Kidney epithelial cell (primary cell): ENCODE measurements at regions not wholly inside any gene's neighbourhood (a gene's known extent, or its start where the extent isn't known, plus 50 kb on each side); places are given as distances from the start of the nearest gene placed in this dataset.

Experiments
- DNase-seq: peaks from one replicate; pipeline ENCODE4 v3.0.0-alpha.2; 2010; ENCODE audit warnings: low read depth
- H3K27me3 ChIP-seq: 2 replicates; pipeline ENCODE4 v1.6.0; 2011; ENCODE audit warnings: low read length; ENCODE audit not compliant: control insufficient read depth, insufficient read depth
- H3K36me3 ChIP-seq: 2 replicates; pipeline ENCODE4 v1.5.1; 2011; ENCODE audit warnings: low read length; ENCODE audit not compliant: control insufficient read depth, insufficient read depth
- H3K4me3 ChIP-seq: 2 replicates; pipeline ENCODE4 v1.5.1; 2011; ENCODE audit warnings: low read depth, mild to moderate bottlenecking, control low read depth, low read length
- TF ChIP-seq, protein P1 (sequence below): IDR thresholded peaks from 2 replicates; pipeline ENCODE4 v1.5.1; 2011; ENCODE audit warnings: mild to moderate bottlenecking, moderate library complexity, low read length, control low read depth, inconsistent platforms; ENCODE audit not compliant: insufficient read depth, poor library complexity, severe bottlenecking

DNA sequence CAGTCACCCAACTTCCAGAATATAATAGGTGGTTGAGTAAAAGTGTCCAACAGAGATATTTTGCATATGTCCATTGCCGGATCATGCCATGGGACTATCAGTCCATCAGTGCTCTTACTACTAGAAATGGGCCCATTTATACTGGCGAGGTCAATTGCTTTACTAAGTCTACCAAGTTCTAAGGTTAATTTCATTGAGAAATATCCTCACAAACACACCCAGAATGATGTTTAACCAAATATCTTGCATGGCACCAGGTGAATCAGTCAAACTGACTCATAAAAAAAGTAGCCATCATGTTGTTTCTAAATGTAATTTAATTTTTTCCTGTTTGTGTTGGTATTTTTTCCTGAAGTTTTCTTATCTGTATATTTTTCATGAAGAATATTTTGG is 1217.0 kb downstream of the RAPGEF2 start:
- Histone ChIP-seq H3K36me3 (no peaks in the 10 kb centered on the region), H3K27me3 (no peaks in the 10 kb centered on the region), H3K4me3 (no peak overlapping the region)
- TF ChIP-seq, protein P1, sequence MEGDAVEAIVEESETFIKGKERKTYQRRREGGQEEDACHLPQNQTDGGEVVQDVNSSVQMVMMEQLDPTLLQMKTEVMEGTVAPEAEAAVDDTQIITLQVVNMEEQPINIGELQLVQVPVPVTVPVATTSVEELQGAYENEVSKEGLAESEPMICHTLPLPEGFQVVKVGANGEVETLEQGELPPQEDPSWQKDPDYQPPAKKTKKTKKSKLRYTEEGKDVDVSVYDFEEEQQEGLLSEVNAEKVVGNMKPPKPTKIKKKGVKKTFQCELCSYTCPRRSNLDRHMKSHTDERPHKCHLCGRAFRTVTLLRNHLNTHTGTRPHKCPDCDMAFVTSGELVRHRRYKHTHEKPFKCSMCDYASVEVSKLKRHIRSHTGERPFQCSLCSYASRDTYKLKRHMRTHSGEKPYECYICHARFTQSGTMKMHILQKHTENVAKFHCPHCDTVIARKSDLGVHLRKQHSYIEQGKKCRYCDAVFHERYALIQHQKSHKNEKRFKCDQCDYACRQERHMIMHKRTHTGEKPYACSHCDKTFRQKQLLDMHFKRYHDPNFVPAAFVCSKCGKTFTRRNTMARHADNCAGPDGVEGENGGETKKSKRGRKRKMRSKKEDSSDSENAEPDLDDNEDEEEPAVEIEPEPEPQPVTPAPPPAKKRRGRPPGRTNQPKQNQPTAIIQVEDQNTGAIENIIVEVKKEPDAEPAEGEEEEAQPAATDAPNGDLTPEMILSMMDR: no peak
- DNase-seq: no peak

DNA sequence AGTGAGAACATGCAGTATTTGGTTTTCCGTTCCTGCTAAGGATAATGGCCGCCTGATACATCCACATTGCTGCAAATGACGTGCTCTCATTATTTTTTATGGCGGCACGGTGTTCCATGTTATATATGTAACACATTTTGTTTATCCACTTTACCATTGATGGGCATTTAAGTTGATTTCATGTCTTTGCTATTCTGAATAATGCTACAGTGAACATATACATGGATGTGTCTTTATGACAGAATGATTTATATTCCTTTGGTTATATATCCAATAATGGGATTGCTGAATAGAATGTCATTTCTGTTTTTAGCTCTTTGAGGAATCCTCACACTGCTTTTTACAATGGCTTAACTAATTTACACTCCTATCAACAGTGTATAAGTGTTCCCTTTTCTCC is 1223.2 kb downstream of the RAPGEF2 start:
- no peak overlapping the region for H3K4me3 ChIP-seq
- TF ChIP-seq, protein P1: no peak
- DNase-seq: no peak
- H3K27me3 ChIP-seq: no peaks in the 10 kb centered on the region
- no peaks in the 10 kb centered on the region for H3K36me3 ChIP-seq

DNA sequence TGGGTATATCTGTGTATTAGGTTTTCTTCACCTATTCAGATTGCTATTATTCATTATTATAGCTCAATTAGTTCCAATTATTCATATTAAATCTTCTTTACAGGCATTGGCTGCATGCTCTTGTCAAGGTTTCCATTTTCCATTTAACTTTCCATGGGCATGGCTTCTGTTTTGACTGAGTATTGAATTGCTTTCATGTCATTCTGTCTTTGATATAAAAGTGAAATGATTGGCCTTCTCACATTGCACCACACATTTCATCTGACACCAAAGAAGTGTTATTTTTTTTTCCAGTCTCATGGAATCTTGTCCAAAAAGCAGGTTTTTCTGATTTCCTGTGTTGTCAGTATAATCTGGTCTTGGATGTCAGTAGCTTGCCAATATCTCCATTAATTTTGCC is 1244.3 kb downstream of the RAPGEF2 start:
- no peak for DNase-seq
- Histone ChIP-seq H3K36me3 (no peaks in the 10 kb centered on the region), H3K4me3 (no peak overlapping the region), H3K27me3 (no peaks in the 10 kb centered on the region)
- TF ChIP-seq, protein P1: no peak

DNA sequence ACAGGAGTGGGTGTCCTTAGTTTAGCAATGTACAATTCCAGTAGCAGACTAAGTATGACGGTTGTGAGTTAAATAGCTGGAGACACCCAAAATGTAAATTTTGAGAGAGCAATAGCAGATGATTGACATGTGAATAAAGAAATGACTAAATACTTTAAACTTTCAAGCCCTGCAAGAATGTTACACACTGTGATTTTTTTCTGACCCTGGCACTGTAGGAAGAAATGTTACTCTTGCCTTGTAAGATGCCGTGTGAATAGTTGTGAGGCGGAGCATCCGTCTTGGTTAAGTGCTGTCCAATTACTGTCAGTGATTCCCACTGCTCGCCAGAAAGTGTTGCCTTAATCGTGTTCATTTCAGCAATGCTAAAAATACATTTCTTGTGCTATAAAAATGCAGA is 1248.1 kb downstream of the RAPGEF2 start:
- Histone ChIP-seq H3K4me3 (no peak overlapping the region), H3K36me3 (no peaks in the 10 kb centered on the region), H3K27me3 (no peaks in the 10 kb centered on the region)
- DNase-seq: no peak
- TF ChIP-seq, protein P1: no peak

DNA sequence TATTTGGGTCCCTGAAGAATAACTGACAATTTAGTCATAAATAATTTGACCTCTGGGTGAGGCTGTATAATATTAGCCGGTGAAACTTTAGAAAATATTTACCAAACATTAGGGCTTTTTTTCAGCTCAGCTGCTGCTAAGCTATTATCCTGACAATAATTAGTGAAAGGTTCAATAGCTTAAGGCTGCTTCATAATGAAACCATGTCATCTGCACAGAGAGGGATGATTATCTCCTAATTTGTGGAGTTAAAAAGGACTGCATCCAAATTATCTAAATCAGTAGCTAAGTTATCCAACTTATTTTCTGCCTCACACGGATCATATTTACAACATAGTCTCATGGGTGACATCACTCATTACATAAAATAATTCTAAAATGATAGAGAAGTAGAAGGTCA is 1249.8 kb downstream of the RAPGEF2 start:
- no peak for DNase-seq
- Histone ChIP-seq H3K27me3 (no peaks in the 10 kb centered on the region), H3K4me3 (no peak overlapping the region), H3K36me3 (no peaks in the 10 kb centered on the region)
- TF ChIP-seq, protein P1: no peak

DNA sequence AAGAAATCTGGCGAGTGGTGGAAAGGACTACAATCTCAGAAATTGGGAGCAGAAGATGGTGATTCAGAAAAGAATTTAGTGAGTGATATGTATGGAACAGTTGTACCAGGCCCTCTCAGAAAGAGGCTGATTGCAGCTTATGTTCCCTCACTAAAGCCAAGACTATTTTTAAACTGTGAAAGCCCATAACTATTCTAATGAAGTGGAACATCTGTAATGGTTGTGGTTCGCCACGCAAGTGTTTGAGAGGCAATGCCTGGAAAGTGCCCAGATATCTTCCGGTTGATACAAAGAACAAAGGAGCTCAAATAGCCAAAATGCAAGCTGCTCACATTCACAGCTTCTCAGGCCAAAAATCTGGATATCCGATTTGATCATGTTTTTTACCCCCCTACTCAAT is 1250.7 kb downstream of the RAPGEF2 start:
- DNase-seq: no peak
- no peaks in the 10 kb centered on the region for H3K36me3 ChIP-seq
- TF ChIP-seq, protein P1: no peak
- no peak overlapping the region for H3K4me3 ChIP-seq
- no peaks in the 10 kb centered on the region for H3K27me3 ChIP-seq
